ENCODE measurements at regions not wholly inside any gene's neighbourhood (a gene's known extent, or its start where the extent isn't known, plus 50 kb on each side); places are given as distances from the start of the nearest gene placed in this dataset.

- DNase-seq, result no peak
- TF ChIP-seq POLR2A (IDR thresholded peaks at IDR 0.05) (no peak), CTCF (IDR thresholded peaks at IDR 0.05) (no peak)
- H3K4me1 ChIP-seq (replicated peaks in 1 of 2), result no peaks in the 10 kb centered on the region
- H3K27ac ChIP-seq, result no peak overlapping the region
- H3K9me3 ChIP-seq (replicated peaks in 1 of 3), result no peaks in the 10 kb centered on the region
- no peaks in the 10 kb centered on the region for H3K36me3 ChIP-seq (replicated peaks in 1 of 2)
- intact Hi-C loops (cut with DNase I), result no loop called here
- peaks cover 8% of the 10 kb centered on the region for H3K27me3 ChIP-seq
- H3K4me3 ChIP-seq, result no peak overlapping the region
These were observed 98.9 kb downstream of the RPS29 start for GRCh38 chr14:49487238-49487637.

- Histone ChIP-seq H3K4me1 (replicated peaks in 1 of 2) (no peaks in the 10 kb centered on the region), H3K27me3 (no peaks in the 10 kb centered on the region), H3K4me3 (no peak overlapping the region), H3K36me3 (replicated peaks in 1 of 2) (no peaks in the 10 kb centered on the region), H3K9me3 (replicated peaks in 1 of 3) (no peaks in the 10 kb centered on the region), H3K27ac (no peak overlapping the region)
- no peak for TF ChIP-seq POLR2A (IDR thresholded peaks at IDR 0.05)
- intact Hi-C loops (cut with DNase I), result no loop called here
- no peak for DNase-seq
- 54 to 63% (median 59%) methylated on average over 3 of the region's 3 CpGs for WGBS, 4 donors
These were observed 100.9 kb downstream of the RPS29 start for GRCh38 chr14:49485290-49485689.

- Histone ChIP-seq H3K36me3 (replicated peaks in 1 of 2) (no peaks in the 10 kb centered on the region), H3K9me3 (replicated peaks in 1 of 3) (no peaks in the 10 kb centered on the region), H3K4me3 (no peak overlapping the region), H3K27me3 (no peaks in the 10 kb centered on the region), H3K4me1 (replicated peaks in 1 of 2) (no peaks in the 10 kb centered on the region), H3K27ac (no peak overlapping the region)
- intact Hi-C loops (cut with DNase I), result no loop called here
- DNase-seq, result no peak
- 83 to 92% (median 89%) methylated on average over 2 of the region's 2 CpGs for WGBS, 4 donors
- TF ChIP-seq POLR2A (IDR thresholded peaks at IDR 0.05), result no peak
- no peak for TF ChIP-seq CTCF (IDR thresholded peaks at IDR 0.05)
These were observed 102.0 kb downstream of the RPS29 start for GRCh38 chr14:49484180-49484579.

- WGBS, 4 donors, result 51 to 70% (median 60%) methylated on average over 1 of the region's 1 CpG
- TF ChIP-seq CTCF (IDR thresholded peaks at IDR 0.05) (no peak), POLR2A (IDR thresholded peaks at IDR 0.05) (no peak)
These were observed 102.9 kb downstream of the RPS29 start for GRCh38 chr14:49483268-49483667.

GRCh38 chr14:49480979-49481498 is 105.1 kb downstream of the RPS29 start:
- Histone ChIP-seq H3K27me3 (no peaks in the 10 kb centered on the region), H3K36me3 (replicated peaks in 1 of 2) (no peaks in the 10 kb centered on the region), H3K27ac (no peak overlapping the region), H3K9me3 (replicated peaks in 1 of 3) (no peaks in the 10 kb centered on the region), H3K4me1 (replicated peaks in 1 of 2) (no peaks in the 10 kb centered on the region), H3K4me3 (no peak overlapping the region)
- no peak for DNase-seq
- no peak for TF ChIP-seq POLR2A (IDR thresholded peaks at IDR 0.05)
- intact Hi-C loops (cut with DNase I), result no loop called here

More at GRCh38 chr14:49483268-49483667, 102.9 kb downstream of the RPS29 start:
- Histone ChIP-seq H3K9me3 (replicated peaks in 1 of 3) (no peaks in the 10 kb centered on the region), H3K27me3 (no peaks in the 10 kb centered on the region), H3K36me3 (replicated peaks in 1 of 2) (no peaks in the 10 kb centered on the region), H3K4me3 (no peak overlapping the region), H3K27ac (no peak overlapping the region), H3K4me1 (replicated peaks in 1 of 2) (no peaks in the 10 kb centered on the region)
- intact Hi-C loops (cut with DNase I), result no loop called here
- DNase-seq, result no peak

Measured in adrenal gland (tissue), 9 donors.